HG03378 (cell line): ENCODE measurements at regions not wholly inside any gene's neighbourhood (a gene's known extent, or its start where the extent isn't known, plus 50 kb on each side); places are given as distances from the start of the nearest gene placed in this dataset.
"Not testable (repeated sequence)": the region's sequence is repeated elsewhere in the genome, so short reads cannot be mapped to it uniquely, and the experiment has no call there.

Experiments
- ATAC-seq: cut with Tn5 transposase; IDR thresholded peaks from one replicate; pipeline ENCODE4 v1.9.1; 2021; ENCODE audit warnings: mild to moderate bottlenecking, moderate library complexity; ENCODE audit not compliant: unreplicated experiment

DNA sequence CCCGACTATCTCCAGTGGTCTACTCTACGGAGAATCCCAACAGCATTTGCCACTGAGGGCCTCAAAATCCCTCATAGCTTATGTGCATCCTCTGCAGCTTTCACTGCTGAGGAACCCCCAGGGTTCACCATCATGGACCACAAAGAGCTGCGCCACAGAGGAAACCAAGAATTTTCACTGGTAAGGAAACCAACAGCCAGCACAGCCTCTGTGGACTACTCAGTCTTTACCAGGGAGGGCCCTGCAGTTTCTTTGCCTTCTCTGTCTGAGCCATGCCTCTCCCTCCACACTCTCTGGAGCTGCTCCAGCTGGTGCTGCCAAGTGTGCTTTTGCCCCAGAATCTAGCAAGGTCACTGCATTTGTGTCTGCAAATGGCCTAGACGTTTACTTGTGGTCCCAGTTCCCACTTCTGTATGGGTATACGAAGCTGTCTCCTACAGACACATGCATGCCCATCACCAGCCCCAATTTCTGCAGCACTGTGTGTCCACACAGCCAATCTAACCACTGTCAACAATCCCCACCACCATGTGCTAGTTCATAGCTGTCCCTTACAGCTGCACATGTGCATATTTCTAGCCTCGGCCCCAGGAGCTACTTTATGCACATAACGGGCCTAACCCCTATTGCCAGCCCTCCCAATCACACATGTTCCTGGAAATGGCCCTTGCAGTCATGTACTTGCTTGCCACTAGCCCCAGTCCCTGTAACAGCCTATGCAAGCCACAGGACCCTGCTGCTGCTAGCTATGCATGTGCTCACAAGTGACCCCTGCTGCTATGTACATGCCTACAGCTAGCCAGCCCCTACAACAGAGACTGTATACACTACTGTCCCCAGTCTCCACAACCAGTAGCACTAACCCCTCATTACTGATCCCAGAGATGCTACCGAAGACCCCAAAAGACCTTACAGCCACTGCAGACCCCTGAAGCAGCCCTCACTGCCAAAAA, 1437.4 kb downstream of the CDH11 start:
- ATAC-seq = no peak

DNA sequence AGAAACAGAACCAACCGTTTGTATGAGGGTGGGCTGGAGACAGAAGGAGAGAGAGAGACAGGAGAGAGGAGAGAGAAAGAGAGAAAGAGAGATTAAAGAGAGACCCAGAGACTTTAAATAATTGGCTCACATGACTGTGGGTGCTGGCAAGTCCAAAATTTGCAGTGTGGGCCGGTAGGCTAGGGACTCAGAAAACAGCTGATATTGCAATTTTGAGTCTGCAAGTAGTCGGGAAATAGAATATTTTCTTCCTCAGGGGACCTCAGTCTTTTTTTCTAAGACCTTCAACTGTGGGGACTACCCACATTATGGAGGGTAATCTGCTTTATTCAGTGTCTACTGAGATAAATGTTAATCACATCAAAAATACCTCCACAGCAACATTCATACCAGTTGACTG, 1439.0 kb downstream of the CDH11 start:
- no peak for ATAC-seq

DNA sequence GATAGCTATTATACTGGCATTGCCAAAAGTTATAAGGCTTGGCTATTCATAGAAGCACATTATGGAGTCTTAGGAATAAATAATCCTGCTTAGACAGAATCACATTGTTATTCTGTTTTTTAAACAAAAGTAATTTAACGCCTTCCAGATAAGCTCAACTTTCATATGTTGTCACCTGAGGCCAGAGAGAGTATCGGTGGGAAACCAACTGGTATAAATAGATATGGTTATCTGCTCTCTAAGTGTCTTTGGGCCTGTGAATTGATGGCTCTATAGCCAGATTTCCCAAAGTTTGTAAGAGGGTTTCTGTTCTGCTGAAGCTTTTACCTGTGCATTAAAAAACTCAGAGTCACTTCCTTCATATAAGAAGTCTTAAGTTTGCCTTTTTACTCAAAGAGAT, 1449.4 kb downstream of the CDH11 start:
- no peak for ATAC-seq

DNA sequence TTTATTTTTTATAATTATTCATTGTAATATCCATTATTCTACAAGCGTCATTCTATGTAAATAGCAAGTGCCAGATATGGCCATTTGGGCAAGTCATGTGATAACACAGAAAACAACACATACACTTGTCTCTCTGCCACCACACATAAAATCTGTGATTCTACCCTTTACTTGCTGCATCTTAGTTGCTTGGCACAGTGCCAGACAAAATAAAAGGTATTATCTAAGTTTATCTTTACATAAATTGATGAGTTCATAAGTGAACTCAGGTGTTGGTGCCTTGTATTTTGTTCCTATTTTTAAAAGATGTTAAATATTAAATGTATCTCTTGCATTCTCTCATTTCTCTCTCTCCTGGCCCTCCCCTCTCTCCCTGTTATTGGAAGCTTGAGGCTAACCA, 1458.7 kb downstream of the CDH11 start:
- ATAC-seq = no peak

DNA sequence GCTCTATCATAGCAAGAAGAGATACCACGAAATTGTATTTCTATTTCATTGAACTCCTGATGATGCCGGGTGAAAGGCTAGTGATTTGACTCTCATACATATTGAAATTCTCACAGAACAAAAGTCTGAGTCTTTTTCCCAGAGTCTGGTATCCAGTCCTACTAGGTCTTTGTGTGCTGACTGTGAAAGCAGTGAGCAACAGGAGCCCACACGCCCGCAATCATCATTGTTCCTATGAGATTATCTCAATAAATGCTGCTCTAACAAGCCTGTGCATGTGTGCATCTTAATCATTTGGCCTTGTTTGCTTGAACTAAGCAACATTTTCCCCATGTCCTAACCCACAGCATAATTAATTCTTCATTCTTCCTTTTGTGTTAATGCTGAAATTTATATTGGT, 1466.0 kb downstream of the CDH11 start:
- no peak for ATAC-seq

- ATAC-seq = no peak
Observed at GRCh38 chr16:63653044-63653839, 1468.6 kb downstream of the CDH11 start.

DNA sequence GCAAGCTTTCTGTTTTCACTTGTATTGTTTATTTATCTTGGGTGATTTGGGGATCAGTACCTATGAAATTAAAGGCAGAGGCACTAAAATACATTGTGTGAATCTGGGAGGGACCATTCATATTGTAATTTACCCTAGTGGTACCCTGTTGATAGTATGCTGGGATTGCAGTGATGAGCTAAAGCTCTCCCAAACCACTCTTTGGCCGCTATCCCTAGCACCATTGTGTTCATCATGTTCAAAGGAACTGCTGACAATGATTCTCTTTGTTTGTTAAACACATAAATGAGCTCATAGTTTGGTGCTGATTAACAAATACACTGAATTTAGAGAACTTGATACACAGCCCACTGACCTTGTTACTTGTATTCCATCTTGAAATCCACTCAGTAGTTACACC, 1469.8 kb downstream of the CDH11 start:
- no peak for ATAC-seq

DNA sequence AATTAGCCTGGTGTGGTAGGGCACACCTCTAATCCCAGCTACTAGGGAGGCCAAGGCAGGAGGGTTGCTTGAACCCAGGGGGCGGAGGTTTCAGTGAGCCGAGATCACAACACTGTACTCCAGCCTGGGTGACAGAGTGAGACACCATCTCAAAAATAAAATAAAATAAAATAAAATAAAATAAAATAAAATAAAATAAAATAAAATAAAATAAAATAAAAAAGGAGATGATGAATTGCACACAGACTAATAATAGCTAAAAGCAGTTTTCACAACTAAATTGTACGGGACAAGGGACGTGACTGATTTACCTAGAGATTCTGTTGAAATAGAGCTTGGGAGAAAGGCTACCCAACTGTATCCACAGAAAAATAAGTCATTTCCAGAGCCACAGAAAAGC, 1471.3 kb downstream of the CDH11 start:
- ATAC-seq = no peak

DNA sequence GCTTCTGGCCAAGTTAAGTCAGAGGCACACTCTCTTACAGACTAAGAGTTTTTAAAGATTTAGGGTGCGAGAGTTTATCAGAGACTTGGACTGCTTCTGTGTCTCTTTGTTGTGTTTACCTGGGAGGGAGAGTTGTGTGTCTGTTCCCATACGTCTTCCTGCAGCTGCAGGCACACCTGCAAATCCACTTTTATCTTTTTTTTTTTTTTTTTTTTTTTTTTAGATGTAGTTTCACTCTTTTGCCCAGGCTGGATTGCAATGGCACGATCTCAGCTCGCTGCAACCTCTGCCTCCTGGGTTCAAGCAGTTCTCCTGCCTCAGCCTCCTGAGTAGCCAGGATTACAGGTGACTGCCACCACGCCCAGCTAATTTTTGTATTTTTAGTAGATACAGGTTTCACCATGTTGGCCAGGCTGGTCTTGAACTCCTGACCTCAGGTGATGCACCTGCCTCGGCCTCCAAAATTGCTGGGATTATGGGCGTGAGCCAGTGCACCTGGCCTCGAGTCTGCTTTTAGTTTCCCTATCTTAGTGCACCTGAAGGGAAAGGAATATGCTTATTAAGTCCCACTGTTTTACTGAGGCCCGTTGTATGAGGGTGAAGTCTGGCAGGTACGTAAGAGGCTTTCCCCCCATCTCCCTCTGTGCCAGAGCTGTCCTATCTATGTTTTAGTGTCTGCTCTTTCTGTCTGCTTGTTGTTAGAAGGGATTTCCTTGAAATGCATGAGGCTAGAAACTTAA, 1488.0 kb downstream of the CDH11 start:
- ATAC-seq = not testable (repeated sequence)

DNA sequence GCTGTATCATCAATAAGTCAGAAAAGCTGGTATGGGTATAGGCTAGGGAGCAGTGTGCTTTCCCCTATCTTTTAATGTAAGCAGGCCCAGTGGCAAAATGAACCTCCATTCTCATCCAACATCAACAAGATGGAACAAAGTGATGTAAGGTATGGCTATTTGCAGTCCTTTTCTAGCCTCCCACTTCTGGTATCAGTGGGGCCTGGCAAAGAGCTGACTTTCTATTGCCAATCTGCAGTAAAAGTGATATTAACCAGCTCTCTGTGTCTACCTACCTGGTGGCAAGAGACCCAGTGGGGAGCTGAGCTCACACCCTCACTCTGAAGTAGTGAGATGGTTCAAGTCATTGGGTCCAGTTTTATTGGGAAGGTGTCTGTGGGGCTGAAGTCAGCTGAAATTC, 1492.6 kb downstream of the CDH11 start:
- ATAC-seq = no peak

DNA sequence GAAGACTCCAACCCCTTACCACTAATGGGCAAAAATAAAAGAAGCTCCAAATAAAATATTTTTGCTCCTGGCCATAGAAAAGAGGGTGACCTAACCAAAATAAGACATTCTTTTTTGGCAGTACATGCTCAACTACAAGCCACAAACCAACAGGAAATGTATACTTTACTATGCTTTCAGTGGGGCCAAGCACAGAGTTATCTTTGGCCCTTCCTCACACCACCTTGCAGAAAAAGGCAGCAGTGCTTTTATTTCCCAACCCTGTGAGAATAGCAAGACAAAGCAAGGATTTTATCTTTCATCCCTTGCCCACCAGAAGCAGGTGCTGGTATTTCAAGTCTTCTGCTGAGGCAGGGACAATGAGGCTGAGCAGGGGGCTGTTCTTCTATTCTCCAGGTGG, 1493.1 kb downstream of the CDH11 start:
- ATAC-seq = no peak

- ATAC-seq = no peak
Observed at GRCh38 chr16:63625126-63625525, 1496.7 kb downstream of the CDH11 start.

DNA sequence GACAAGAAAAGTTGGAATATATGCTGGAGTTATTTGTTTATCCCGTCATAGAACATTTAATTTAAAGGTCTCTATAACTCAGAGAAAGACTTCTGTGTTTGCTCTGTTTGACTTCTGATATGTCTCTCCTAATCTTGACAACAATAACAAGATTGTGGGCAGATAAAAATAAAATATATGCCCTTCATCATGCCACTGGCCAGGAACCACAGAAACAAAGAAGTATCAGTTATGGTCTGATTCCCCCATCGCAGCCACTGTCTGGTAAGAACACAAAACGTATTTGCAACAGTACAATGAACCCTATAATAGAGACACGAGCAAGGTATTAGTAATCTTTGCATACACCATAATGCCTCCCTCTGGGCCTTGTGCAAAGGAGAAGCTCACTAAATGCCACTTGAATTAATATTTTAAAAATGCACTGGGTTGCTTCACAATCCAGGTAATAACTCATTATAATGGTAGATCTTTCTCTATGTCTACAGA, 1498.3 kb downstream of the CDH11 start:
- ATAC-seq = no peak

- no peak for ATAC-seq
Observed at GRCh38 chr16:63618896-63619485, 1502.9 kb downstream of the CDH11 start.

- no peak for ATAC-seq
Observed at GRCh38 chr16:63617990-63618763, 1503.7 kb downstream of the CDH11 start.

DNA sequence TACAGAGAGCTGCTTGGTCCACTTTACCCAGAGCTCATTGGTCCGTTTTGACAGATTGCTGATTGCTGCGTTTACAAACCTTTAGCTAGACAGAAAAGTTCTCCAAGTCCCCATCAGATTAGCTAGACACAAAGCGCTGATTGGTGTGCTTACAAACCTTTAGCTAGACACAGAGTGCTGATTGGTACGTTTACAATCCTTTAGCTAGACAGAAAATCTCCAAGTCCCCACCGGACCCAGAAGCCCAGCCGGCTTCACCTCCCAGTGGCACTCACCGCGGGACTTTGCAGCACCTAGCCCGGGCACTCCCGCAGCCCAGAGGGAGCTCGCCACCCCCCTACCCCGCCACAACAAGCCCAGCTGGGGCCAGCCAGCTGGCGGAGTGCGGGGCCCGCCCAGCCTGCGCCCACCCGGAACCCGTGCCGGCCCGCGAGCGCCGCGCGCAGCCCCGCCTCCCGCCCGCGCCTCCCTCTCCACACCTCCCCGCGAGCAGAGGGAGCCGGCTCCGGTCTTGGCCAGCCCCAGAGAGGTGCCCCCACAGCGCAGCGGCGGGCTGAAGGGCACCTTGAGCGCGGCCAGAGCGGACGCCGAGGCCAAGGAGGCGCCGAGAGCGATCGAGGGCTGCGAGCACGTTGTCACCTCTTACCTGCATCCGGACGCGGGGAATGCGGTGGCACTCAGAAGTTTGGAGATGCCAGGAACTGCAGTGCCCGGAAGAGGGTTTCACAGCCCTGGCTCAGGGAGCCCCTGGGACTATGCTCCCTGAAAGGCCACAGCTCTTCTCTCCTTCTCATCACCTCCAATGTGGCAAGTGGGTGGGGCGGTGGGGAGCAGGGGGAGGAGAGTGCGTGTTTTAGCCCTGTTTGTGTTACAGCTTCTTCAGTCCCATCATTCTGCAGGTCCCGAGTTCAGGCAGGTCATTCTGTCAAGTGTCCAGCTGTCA, 1504.5 kb downstream of the CDH11 start:
- ATAC-seq = no peak

- ATAC-seq = no peak
Observed at GRCh38 chr16:63614429-63614828, 1507.4 kb downstream of the CDH11 start.

- no peak for ATAC-seq
Observed at GRCh38 chr16:63613701-63614100, 1508.2 kb downstream of the CDH11 start.
